Heart right ventricle (tissue), 16 donors: ENCODE measurements at regions not wholly inside any gene's neighbourhood (a gene's known extent, or its start where the extent isn't known, plus 50 kb on each side); places are given as distances from the start of the nearest gene placed in this dataset.

Experiments used
- ATAC-seq, 8 donors: fragments of 200-7000 bp; cut with Tn5 transposase; one replicate each; pipeline ENCODE4 v1.9.1; 2020; ENCODE audit warnings: mild to moderate bottlenecking in 8 of 8, moderate library complexity in 8 of 8, moderate number of reproducible peaks in 1 of 8
- DNase-seq, 2 donors: peaks; one replicate each; pipeline ENCODE4 v3.0.0-alpha.2; 2020
- H3K27ac ChIP-seq, 10 donors: fragments of 200-600 bp; sonication (generic) in 2 of 10; one replicate each; pipeline versions ENCODE4 v1.5.0 to v1.8.0; 2020 to 2022; ENCODE audit warnings: mild to moderate bottlenecking in 3 of 10
- H3K27me3 ChIP-seq, 7 donors: fragments of 200-600 bp; one replicate each; pipeline ENCODE4 v1.8.0; 2021 to 2022; ENCODE audit warnings: mild to moderate bottlenecking in 2 of 7
- H3K36me3 ChIP-seq, 9 donors: fragments of 200-600 bp; sonication (generic) in 1 of 9; one replicate each; pipeline versions ENCODE4 v1.5.0 to v1.8.0; 2020 to 2022; ENCODE audit warnings: mild to moderate bottlenecking in 2 of 9
- H3K4me1 ChIP-seq, 9 donors: fragments of 200-600 bp; sonication (generic) in 1 of 9; one replicate each; pipeline versions ENCODE4 v1.5.0 to v1.8.0; 2020 to 2022; ENCODE audit warnings: mild to moderate bottlenecking in 4 of 9
- H3K4me3 ChIP-seq, 10 donors: fragments of 200-600 bp; sonication (generic) in 2 of 10; one replicate each; pipeline versions ENCODE4 v1.5.0 to v1.8.0; 2020 to 2022; ENCODE audit warnings: mild to moderate bottlenecking in 7 of 10, moderate library complexity in 2 of 10
- H3K9me3 ChIP-seq, 11 donors: fragments of 200-600 bp in 10 of 11; sonication (generic) in 2 of 11; one replicate each; pipeline versions ENCODE4 v1.5.0 to v1.8.0; 2013 to 2022; ENCODE audit warnings: mild to moderate bottlenecking in 2 of 11, control low read depth in 1 of 11, moderate library complexity in 1 of 11
- CTCF ChIP-seq, 9 donors: fragments of 200-600 bp; sonication (generic) in 2 of 9; IDR thresholded peaks; one replicate each; pipeline versions ENCODE4 v1.5.0 to v1.8.0; 2021 to 2022; ENCODE audit warnings: antibody characterized with exemption in 9 of 9, mild to moderate bottlenecking in 5 of 9, moderate library complexity in 1 of 9
- WGBS, 2 donors: extraction: QIAGEN DNeasy Blood & Tissue Kit; methylation state at CpG; one replicate each; pipeline ENCODE4 v1.1.7; 2013; ENCODE audit warnings: inconsistent platforms in 1 of 2; 5-methylcytosine and 5-hydroxymethylcytosine counted together
- intact Hi-C, 10 donors: fragments of 100-400 bp; cut with DNase I; formaldehyde crosslinking; loops; one replicate each; pipeline versions ENCODE4 v1.11.1 to v1.14.2; 2022
- donor health status: Arrhythmogenic right ventricular cardiomyopathy.
- donor health status: ischemic (EF 13 %, LVEDD 7.1; RV severe dilation, severe dysfunction).
- donor health status: healthy with polysubstance abuse.
- donor health status: DM: no; HTN: yes; CAD: no.
- donor health status: DM: no; HTN: no; CAD: no.
- donor health status: ischemic (EF 25% LVEDD 6.9; RV normal size, moderate dysfunction).
- donor health status: ischemic (EF 25% LVEDD 5.7; RV mildly dilated, moderate dysfunction).
- donor health status: healthy.
- donor health status: DM: yes; HTN: yes; CAD: no.
- donor health status: Ischemic cardiomyopathy.
- donor health status: ischemic (EF 35%, LVEDD 5.7; RV mildly dilated, moderate dysfunction).
- donor health status: nonischemic (EF 11% LVEDD 7.7; RV severe dilation, severe dysfunction).
- donor health status: DM: yes; HTN: yes; CAD: no.
- donor health status: PGD.
- donor health status: ischemic (EF 29% LVEDD 5.4; RV normal size, mild dysfunction).
- donor health status: nonischemic (EF 23%, LVEDD 6.1; RV moderate dilation, normal function).

GRCh38 chr2:194223218-194223617 is 1433.8 kb upstream of the SLC39A10 start:
- Histone ChIP-seq H3K4me3 (no peak overlapping the region), H3K4me1 (no peaks in the 10 kb centered on the region), H3K27ac (no peak overlapping the region), H3K9me3 (no peaks in the 10 kb centered on the region), H3K27me3 (no peaks in the 10 kb centered on the region), H3K36me3 (no peaks in the 10 kb centered on the region)
- no peak for TF ChIP-seq CTCF (IDR thresholded peaks at IDR 0.05)
- intact Hi-C loops, result no loop called here
- 42 to 48% methylated on average over 1 of the region's 1 CpG for WGBS, 2 donors
- ATAC-seq, result no peak
- no peak for DNase-seq

GRCh38 chr2:194214192-194214591 is 1442.8 kb upstream of the SLC39A10 start:
- ATAC-seq, result no peak
- Histone ChIP-seq H3K36me3 (no peaks in the 10 kb centered on the region), H3K27ac (no peak overlapping the region), H3K27me3 (no peaks in the 10 kb centered on the region), H3K4me3 (no peak overlapping the region), H3K4me1 (no peaks in the 10 kb centered on the region), H3K9me3 (peaks cover 0 to under 1% (median 0%) of the 10 kb centered on the region in 11 donors)
- TF ChIP-seq CTCF (IDR thresholded peaks at IDR 0.05), result no peak
- no peak for DNase-seq
- intact Hi-C loops, result no loop called here

- H3K9me3 ChIP-seq, result peaks cover 0 to 47% (median 2%) of the 10 kb centered on the region in 11 donors
- TF ChIP-seq CTCF (IDR thresholded peaks at IDR 0.05), result no peak
Measured at GRCh38 chr2:194205568-194206227, 1451.3 kb upstream of the SLC39A10 start.

GRCh38 chr2:194203898-194204297 is 1453.1 kb upstream of the SLC39A10 start:
- H3K27me3 ChIP-seq, result no peaks in the 10 kb centered on the region
- no peak for TF ChIP-seq CTCF (IDR thresholded peaks at IDR 0.05)
- no peak overlapping the region for H3K4me3 ChIP-seq
- no peak for ATAC-seq
- H3K36me3 ChIP-seq, result no peaks in the 10 kb centered on the region
- DNase-seq, result no peak
- H3K27ac ChIP-seq, result no peak overlapping the region
- peaks cover 0 to 62% (median 2%) of the 10 kb centered on the region in 11 donors for H3K9me3 ChIP-seq
- no peaks in the 10 kb centered on the region for H3K4me1 ChIP-seq
- WGBS, 2 donors, result 69 to 72% methylated on average over 1 of the region's 1 CpG
- intact Hi-C loops, result no loop called here

More at GRCh38 chr2:194205568-194206227, 1451.3 kb upstream of the SLC39A10 start:
- WGBS, 2 donors, result 67 to 68% methylated on average over 5 of the region's 5 CpGs
- intact Hi-C loops, result no loop called here
- no peak overlapping the region for H3K4me3 ChIP-seq
- no peak for DNase-seq
- no peak overlapping the region for H3K27ac ChIP-seq
- ATAC-seq, result no peak
- H3K36me3 ChIP-seq, result no peaks in the 10 kb centered on the region
- no peaks in the 10 kb centered on the region for H3K27me3 ChIP-seq
- H3K4me1 ChIP-seq, result no peaks in the 10 kb centered on the region
